ENCODE measurements at regions not wholly inside any gene's neighbourhood (a gene's known extent, or its start where the extent isn't known, plus 50 kb on each side); places are given as distances from the start of the nearest gene placed in this dataset.
"Not testable (repeated sequence)": the region's sequence is repeated elsewhere in the genome, so short reads cannot be mapped to it uniquely, and the experiment has no call there.

GRCh38 chr6:153411070-153411648, 280.1 kb upstream of the RGS17 start:
- DNase-seq (ENCODE audit: low spot score), result no peak

GRCh38 chr6:153405931-153406330, 274.8 kb upstream of the RGS17 start:
- DNase-seq (ENCODE audit: low spot score), result no peak

- no peak for DNase-seq (ENCODE audit: low spot score)
Observed at GRCh38 chr6:153401751-153402150, 270.7 kb upstream of the RGS17 start.

- no peak for DNase-seq (ENCODE audit: low spot score)
Observed at GRCh38 chr6:153392156-153392555, 261.1 kb upstream of the RGS17 start.

GRCh38 chr6:153373869-153374268, 242.8 kb upstream of the RGS17 start:
- DNase-seq (ENCODE audit: low spot score), result peak; percentile 5

GRCh38 chr6:153368131-153368530, 237.0 kb upstream of the RGS17 start:
- DNase-seq (ENCODE audit: low spot score), result no peak

GRCh38 chr6:153367021-153367420, 235.9 kb upstream of the RGS17 start:
- no peak for DNase-seq (ENCODE audit: low spot score)

- no peak for DNase-seq (ENCODE audit: low spot score)
Observed at GRCh38 chr6:153357391-153357790, 226.3 kb upstream of the RGS17 start.

- no peak for DNase-seq (ENCODE audit: low spot score)
Observed at GRCh38 chr6:153340568-153340967, 209.5 kb upstream of the RGS17 start.

GRCh38 chr6:153334121-153334520, 203.0 kb upstream of the RGS17 start:
- no peak for DNase-seq (ENCODE audit: low spot score)

GRCh38 chr6:153331221-153331620, 200.1 kb upstream of the RGS17 start:
- DNase-seq (ENCODE audit: low spot score), result not testable (repeated sequence)

GRCh38 chr6:153328194-153328593, 197.1 kb upstream of the RGS17 start:
- DNase-seq (ENCODE audit: low spot score), result no peak

GRCh38 chr6:153325661-153326060, 194.6 kb upstream of the RGS17 start:
- no peak for DNase-seq (ENCODE audit: low spot score)

GRCh38 chr6:153312634-153313033, 181.6 kb upstream of the RGS17 start:
- DNase-seq (ENCODE audit: low spot score), result peak; percentile 49

- no peak for DNase-seq (ENCODE audit: low spot score)
Observed at GRCh38 chr6:153309651-153310050, 178.6 kb upstream of the RGS17 start.

- DNase-seq (ENCODE audit: low spot score), result no peak
Observed at GRCh38 chr6:153302133-153302532, 171.1 kb upstream of the RGS17 start.

- peak; percentile 17 for DNase-seq (ENCODE audit: low spot score)
Observed at GRCh38 chr6:153301602-153302001, 170.5 kb upstream of the RGS17 start.

GRCh38 chr6:153282456-153282855, 151.4 kb upstream of the RGS17 start:
- DNase-seq (ENCODE audit: low spot score), result not testable (repeated sequence)

GRCh38 chr6:153275997-153276396, 144.9 kb upstream of the RGS17 start:
- DNase-seq (ENCODE audit: low spot score), result no peak

- DNase-seq (ENCODE audit: low spot score), result no peak
Observed at GRCh38 chr6:153272201-153272980, 141.3 kb upstream of the RGS17 start.

- no peak for DNase-seq (ENCODE audit: low spot score)
Observed at GRCh38 chr6:153263489-153263888, 132.4 kb upstream of the RGS17 start.

GRCh38 chr6:153251326-153251725, 120.2 kb upstream of the RGS17 start:
- DNase-seq (ENCODE audit: low spot score), result no peak

- DNase-seq (ENCODE audit: low spot score), result no peak
Observed at GRCh38 chr6:153237670-153238069, 106.6 kb upstream of the RGS17 start.

All from activated CD4-positive, alpha-beta T cell treated with anti-CD3 and anti-CD28 coated beads, Interleukin-2, Interleukin-4, amounts not matched to agents 100 ng/mL and 50 ng/mL, durations not matched to agents 16 hours and 8 hours (primary cell).